RWPE1 (cell line): ENCODE measurements at regions not wholly inside any gene's neighbourhood (a gene's known extent, or its start where the extent isn't known, plus 50 kb on each side); places are given as distances from the start of the nearest gene placed in this dataset.

ENCODE experiments used
- CTCF ChIA-PET: fragments of 350-600 bp; sonication (Branson Sonifier 250); formaldehyde crosslinking; extraction: SDS; loops from one replicate; lab custom pipeline; 2021; lab: Yijun Ruan, JAX
- POLR2A ChIA-PET: fragments of 400-600 bp; formaldehyde crosslinking; extraction: SDS; loops from one replicate; lab custom pipeline; 2020; ENCODE audit warnings: antibody characterized with exemption; ENCODE audit not compliant: low non-redundant PET; lab: Yijun Ruan, JAX
- DNase-seq: peaks from one replicate; pipeline ENCODE4 v3.0.0; 2012; ENCODE audit warnings: low spot score
- H3K27ac ChIP-seq: fragments of 450-650 bp; 2 replicates; pipeline ENCODE4 v1.5.1; 2017
- CTCF ChIP-seq: fragments of 450-650 bp; conservative IDR thresholded peaks from 2 replicates; pipeline ENCODE4 v1.5.1; 2017; ENCODE audit warnings: low read depth, mild to moderate bottlenecking

- H3K27ac ChIP-seq: no peak overlapping the region
- DNase-seq: no peak
- ChIA-PET POLR2A (no interaction called here), CTCF (interaction anchor here (0.6 to 0.9 kb wide), 2 partner anchors 19 to 140 kb away, joined by 3 read pairs; no protein-coding TSS in a partner anchor)
- TF ChIP-seq CTCF: no peak
These were observed 774.5 kb downstream of the TLR4 start for GRCh38 chr9:118478752-118479151.

GRCh38 chr9:118482306-118482705 lies 778.1 kb downstream of the TLR4 start:
- POLR2A ChIA-PET: no interaction called here
- no peak for TF ChIP-seq CTCF
- DNase-seq: no peak
- no peak overlapping the region for H3K27ac ChIP-seq
- CTCF ChIA-PET: no interaction called here

- no peak for TF ChIP-seq CTCF
- POLR2A ChIA-PET: no interaction called here
- no peak for DNase-seq
- no peak overlapping the region for H3K27ac ChIP-seq
- CTCF ChIA-PET: no interaction called here
These were observed 779.5 kb downstream of the TLR4 start for GRCh38 chr9:118483677-118484076.

GRCh38 chr9:118503236-118503635 lies 799.0 kb downstream of the TLR4 start:
- no peak for DNase-seq
- TF ChIP-seq CTCF: no peak
- no peak overlapping the region for H3K27ac ChIP-seq
- ChIA-PET POLR2A (no interaction called here), CTCF (no interaction called here)

GRCh38 chr9:118510711-118511110 lies 806.5 kb downstream of the TLR4 start:
- ChIA-PET POLR2A (no interaction called here), CTCF (no interaction called here)
- DNase-seq: no peak
- H3K27ac ChIP-seq: no peak overlapping the region
- TF ChIP-seq CTCF: no peak

- no peak for TF ChIP-seq CTCF
- no peak for DNase-seq
- CTCF ChIA-PET: no interaction called here
- POLR2A ChIA-PET: no interaction called here
- no peak overlapping the region for H3K27ac ChIP-seq
These were observed 811.7 kb downstream of the TLR4 start for GRCh38 chr9:118515947-118516346.

- POLR2A ChIA-PET: no interaction called here
- no peak for TF ChIP-seq CTCF
- no peak overlapping the region for H3K27ac ChIP-seq
- DNase-seq: no peak
- CTCF ChIA-PET: no interaction called here
These were observed 817.1 kb downstream of the TLR4 start for GRCh38 chr9:118521261-118521660.
